Limb (tissue), 2 donors: ENCODE measurements at regions not wholly inside any gene's neighbourhood (a gene's known extent, or its start where the extent isn't known, plus 50 kb on each side); places are given as distances from the start of the nearest gene placed in this dataset.

Experiments
- DNase-seq, 2 donors: peaks; one replicate each; pipeline ENCODE4 v3.0.0-alpha.2; 2016; ENCODE audit errors: extremely low spot score in 2 of 2

GRCh38 chr9:115364991-115365390 lies 247.0 kb upstream of the TNC start:
- DNase-seq, result no peak

GRCh38 chr9:115367321-115367720 lies 249.4 kb upstream of the TNC start:
- no peak for DNase-seq

- DNase-seq, result no peak
These were observed 250.0 kb upstream of the TNC start for GRCh38 chr9:115367780-115368525.

- DNase-seq, result peak; percentile 48 to 55
These were observed 251.5 kb upstream of the TNC start for GRCh38 chr9:115369322-115369957.

- DNase-seq, result no peak
These were observed 255.2 kb upstream of the TNC start for GRCh38 chr9:115373000-115373709.

GRCh38 chr9:115373710-115374045 lies 255.7 kb upstream of the TNC start:
- no peak for DNase-seq

GRCh38 chr9:115374724-115375268 lies 256.8 kb upstream of the TNC start:
- DNase-seq, result no peak

- DNase-seq, result no peak
These were observed 260.3 kb upstream of the TNC start for GRCh38 chr9:115378241-115378640.

- no peak for DNase-seq
These were observed 260.8 kb upstream of the TNC start for GRCh38 chr9:115378758-115379157.

- no peak for DNase-seq
These were observed 261.8 kb upstream of the TNC start for GRCh38 chr9:115379719-115380118.

GRCh38 chr9:115382865-115383264 lies 264.9 kb upstream of the TNC start:
- no peak for DNase-seq

GRCh38 chr9:115385383-115386122 lies 267.6 kb upstream of the TNC start:
- no peak for DNase-seq

- DNase-seq, result peak in 1 of 2 donors; percentile 34
These were observed 269.2 kb upstream of the TNC start for GRCh38 chr9:115386963-115387770.

- no peak for DNase-seq
These were observed 273.3 kb upstream of the TNC start for GRCh38 chr9:115391168-115391825.

- no peak for DNase-seq
These were observed 276.2 kb upstream of the TNC start for GRCh38 chr9:115393976-115394775.

- DNase-seq, result no peak
These were observed 277.6 kb upstream of the TNC start for GRCh38 chr9:115395511-115396021.

GRCh38 chr9:115396071-115396529 lies 278.1 kb upstream of the TNC start:
- no peak for DNase-seq

GRCh38 chr9:115397591-115398312 lies 279.8 kb upstream of the TNC start:
- DNase-seq, result no peak

GRCh38 chr9:115398313-115398650 lies 280.3 kb upstream of the TNC start:
- DNase-seq, result no peak
